Esophagus muscularis mucosa (tissue), 4 donors: ENCODE measurements at regions not wholly inside any gene's neighbourhood (a gene's known extent, or its start where the extent isn't known, plus 50 kb on each side); places are given as distances from the start of the nearest gene placed in this dataset.

Experiments used
- DNase-seq: peaks from one replicate; pipeline ENCODE4 v3.0.0-alpha.2; 2017; ENCODE audit errors: extremely low spot score
- H3K27ac ChIP-seq, 4 donors: fragments of 200-600 bp; sonication (generic); replicated peaks in 1 of 4; 1 replicate in 3 of 4; 2 replicates in 1 of 4; pipeline ENCODE4 v1.5.1; 2016 to 2019; ENCODE audit warnings: mild to moderate bottlenecking in 1 of 4
- H3K27me3 ChIP-seq, 4 donors: fragments of 200-600 bp; sonication (generic); one replicate each; pipeline versions ENCODE4 v1.5.1 to v1.6.0; 2016 to 2019
- H3K36me3 ChIP-seq, 4 donors: fragments of 200-600 bp; sonication (generic); one replicate each; pipeline ENCODE4 v1.5.1; 2016 to 2019
- H3K4me1 ChIP-seq, 4 donors: fragments of 200-600 bp; sonication (generic); one replicate each; pipeline ENCODE4 v1.5.1; 2016 to 2019
- H3K4me3 ChIP-seq, 4 donors: fragments of 200-600 bp; sonication (generic); 1 replicate in 2 of 4; 2 replicates in 2 of 4; pipeline ENCODE4 v1.5.1; 2016 to 2019; ENCODE audit warnings: mild to moderate bottlenecking in 4 of 4, moderate library complexity in 1 of 4
- H3K9me3 ChIP-seq, 4 donors: fragments of 200-600 bp; sonication (generic); 1 replicate in 3 of 4; 2 replicates in 1 of 4; pipeline ENCODE4 v1.5.1; 2016 to 2019
- EP300 ChIP-seq: sonication (generic); formaldehyde crosslinking; IDR thresholded peaks from one replicate; pipeline ENCODE4 v1.6.1; 2017; ENCODE audit warnings: antibody characterized with exemption
- POLR2A ChIP-seq: fragments of 450-650 bp; IDR thresholded peaks from one replicate; pipeline ENCODE4 v1.6.1; 2017; ENCODE audit warnings: antibody characterized with exemption, moderate library complexity, mild to moderate bottlenecking, low read depth
- POLR2AphosphoS5 ChIP-seq, 2 donors: sonication (generic); formaldehyde crosslinking; IDR thresholded peaks; one replicate each; pipeline ENCODE4 v1.6.1; 2017; ENCODE audit warnings: antibody characterized with exemption in 2 of 2
- WGBS: methylation state at CpG from one replicate; pipeline ENCODE4 v1.1.5; 2018; 5-methylcytosine and 5-hydroxymethylcytosine counted together
- intact Hi-C: fragments of 100-400 bp; cut with DNase I; formaldehyde crosslinking; loops from one replicate; pipeline ENCODE4 v1.15.1; 2023
- TF ChIP-seq, protein P1 (sequence below), 3 experiments: fragments of 200-600 bp in 2 of 3; fragments of 450-650 bp in 1 of 3; sonication (generic) in 2 of 3; IDR thresholded peaks; one replicate each; pipeline ENCODE4 v1.5.1; 2017 to 2019; ENCODE audit warnings: antibody characterized with exemption in 3 of 3, mild to moderate bottlenecking in 2 of 3, moderate library complexity in 1 of 3

DNA sequence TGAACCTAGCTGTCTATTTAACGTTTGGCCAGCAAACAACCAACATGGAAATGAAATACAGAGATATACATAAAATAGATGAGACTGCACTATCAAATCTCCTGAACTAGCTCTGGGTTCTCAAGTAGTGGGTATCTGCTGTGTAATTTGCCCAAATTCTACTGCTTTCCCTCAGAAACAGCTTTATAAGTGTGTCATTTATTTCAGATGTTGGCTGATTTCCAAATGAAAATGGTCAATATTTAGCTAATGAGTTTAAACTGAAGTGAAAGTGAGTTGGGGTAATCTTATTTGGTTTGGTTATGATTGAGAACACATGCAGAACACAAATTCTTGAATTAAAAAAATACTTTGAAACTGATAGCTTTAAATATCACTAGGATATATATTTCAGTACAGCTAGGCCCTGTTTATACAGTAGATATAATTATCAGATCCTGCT lies 601.7 kb upstream of the CXADR start:
- H3K4me3 ChIP-seq = no peak overlapping the region
- H3K27ac ChIP-seq = peak overlapping the region in 2 of 4 donors; percentile 16 to 40
- no peaks in the 10 kb centered on the region for H3K9me3 ChIP-seq
- DNase-seq = no peak
- H3K4me1 ChIP-seq = peaks cover 0 to 44% (median 28%) of the 10 kb centered on the region in 4 donors
- no peaks in the 10 kb centered on the region for H3K36me3 ChIP-seq
- 78% methylated on average over 1 of the region's 1 CpG for WGBS
- TF ChIP-seq EP300 = no peak
- no peak for TF ChIP-seq POLR2A
- H3K27me3 ChIP-seq = no peaks in the 10 kb centered on the region
- intact Hi-C loops = no loop called here

DNA sequence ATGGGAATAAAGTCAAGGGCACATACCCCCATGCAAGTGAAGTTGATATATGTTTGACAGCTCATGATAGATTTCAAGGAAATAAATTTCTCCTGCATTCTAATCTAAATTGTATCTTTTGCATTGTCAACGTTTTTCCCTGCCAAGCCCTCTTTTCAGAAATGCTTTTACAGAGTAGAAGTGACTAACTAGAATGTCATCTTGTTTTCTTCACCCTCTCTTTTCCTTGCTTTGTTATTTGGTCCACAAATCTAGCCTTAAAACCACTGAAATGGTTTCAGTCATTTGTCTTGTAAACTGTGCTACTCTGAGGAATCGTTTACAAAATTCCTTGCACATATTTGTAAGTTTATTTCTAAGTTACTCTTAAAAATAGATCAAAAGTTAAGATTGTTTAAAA lies 600.8 kb upstream of the CXADR start:
- peak overlapping the region in 2 of 4 donors; percentile 16 to 40 for H3K27ac ChIP-seq
- peaks cover 0 to 44% (median 28%) of the 10 kb centered on the region in 4 donors for H3K4me1 ChIP-seq
- H3K27me3 ChIP-seq = no peaks in the 10 kb centered on the region
- no peaks in the 10 kb centered on the region for H3K36me3 ChIP-seq
- 14% methylated on average over 2 of the region's 2 CpGs for WGBS
- TF ChIP-seq, protein P1, sequence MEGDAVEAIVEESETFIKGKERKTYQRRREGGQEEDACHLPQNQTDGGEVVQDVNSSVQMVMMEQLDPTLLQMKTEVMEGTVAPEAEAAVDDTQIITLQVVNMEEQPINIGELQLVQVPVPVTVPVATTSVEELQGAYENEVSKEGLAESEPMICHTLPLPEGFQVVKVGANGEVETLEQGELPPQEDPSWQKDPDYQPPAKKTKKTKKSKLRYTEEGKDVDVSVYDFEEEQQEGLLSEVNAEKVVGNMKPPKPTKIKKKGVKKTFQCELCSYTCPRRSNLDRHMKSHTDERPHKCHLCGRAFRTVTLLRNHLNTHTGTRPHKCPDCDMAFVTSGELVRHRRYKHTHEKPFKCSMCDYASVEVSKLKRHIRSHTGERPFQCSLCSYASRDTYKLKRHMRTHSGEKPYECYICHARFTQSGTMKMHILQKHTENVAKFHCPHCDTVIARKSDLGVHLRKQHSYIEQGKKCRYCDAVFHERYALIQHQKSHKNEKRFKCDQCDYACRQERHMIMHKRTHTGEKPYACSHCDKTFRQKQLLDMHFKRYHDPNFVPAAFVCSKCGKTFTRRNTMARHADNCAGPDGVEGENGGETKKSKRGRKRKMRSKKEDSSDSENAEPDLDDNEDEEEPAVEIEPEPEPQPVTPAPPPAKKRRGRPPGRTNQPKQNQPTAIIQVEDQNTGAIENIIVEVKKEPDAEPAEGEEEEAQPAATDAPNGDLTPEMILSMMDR (IDR thresholded peaks at IDR 0.05) = no peak
- TF ChIP-seq EP300 (no peak), POLR2A (no peak), POLR2AphosphoS5 (IDR thresholded peaks at IDR 0.05) (no peak)
- H3K4me3 ChIP-seq = no peak overlapping the region
- no peak for DNase-seq
- no peaks in the 10 kb centered on the region for H3K9me3 ChIP-seq
- intact Hi-C loops = no loop called here

DNA sequence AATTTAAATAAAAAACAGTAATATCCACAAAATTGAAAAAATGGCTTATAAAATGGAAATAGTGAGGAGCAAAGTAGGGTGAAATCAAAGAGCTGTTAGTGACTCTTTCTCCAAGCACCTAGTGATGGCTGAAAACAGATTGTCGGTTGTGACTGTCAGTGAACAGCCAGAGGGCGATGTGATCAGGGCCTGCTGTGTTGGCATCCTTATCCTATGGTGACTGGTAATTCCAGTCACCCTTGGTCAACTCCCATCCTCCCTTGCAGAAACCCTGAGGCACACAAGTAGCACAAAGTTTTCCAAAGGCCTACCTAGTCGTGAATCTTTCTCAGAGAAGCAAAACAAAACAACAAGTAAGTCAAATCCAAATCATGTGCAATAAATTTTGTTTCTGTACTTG lies 599.8 kb upstream of the CXADR start:
- WGBS = 70% methylated on average over 3 of the region's 3 CpGs
- Histone ChIP-seq H3K4me1 (peaks cover 0 to 40% (median 26%) of the 10 kb centered on the region in 4 donors), H3K4me3 (no peak overlapping the region), H3K36me3 (no peaks in the 10 kb centered on the region), H3K27me3 (no peaks in the 10 kb centered on the region), H3K27ac (no peak overlapping the region), H3K9me3 (no peaks in the 10 kb centered on the region)
- DNase-seq = no peak
- no peak for TF ChIP-seq POLR2AphosphoS5 (IDR thresholded peaks at IDR 0.05)
- no peak for TF ChIP-seq POLR2A
- TF ChIP-seq, protein P1 (IDR thresholded peaks at IDR 0.05) = no peak
- TF ChIP-seq EP300 = no peak
- intact Hi-C loops = no loop called here

DNA sequence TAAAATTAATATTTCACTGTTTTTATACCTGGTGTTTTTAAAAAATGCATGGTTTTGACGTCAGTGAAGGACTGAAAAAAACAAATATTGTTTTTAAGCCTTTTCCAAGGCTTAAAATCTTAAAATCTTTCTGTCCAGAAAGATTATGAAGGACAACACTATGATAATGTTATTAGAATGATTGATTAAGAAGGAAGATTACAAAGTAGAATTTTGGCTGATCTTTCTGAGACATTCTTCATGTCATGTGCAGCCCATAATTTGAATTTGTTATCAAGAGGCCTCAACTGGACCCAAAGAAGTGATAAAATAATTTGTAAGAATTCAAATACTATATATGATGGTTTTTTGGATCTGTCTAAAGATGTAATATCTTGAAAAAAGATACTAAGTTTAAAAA lies 584.4 kb upstream of the CXADR start:
- Histone ChIP-seq H3K27me3 (no peaks in the 10 kb centered on the region), H3K27ac (no peak overlapping the region), H3K4me3 (no peak overlapping the region), H3K9me3 (no peaks in the 10 kb centered on the region), H3K4me1 (no peaks in the 10 kb centered on the region), H3K36me3 (no peaks in the 10 kb centered on the region)
- TF ChIP-seq POLR2A (no peak), POLR2AphosphoS5 (IDR thresholded peaks at IDR 0.05) (no peak)
- TF ChIP-seq, protein P1 (IDR thresholded peaks at IDR 0.05) = no peak
- intact Hi-C loops = no loop called here
- WGBS = 0% methylated on average over 1 of the region's 1 CpG
- DNase-seq = no peak

DNA sequence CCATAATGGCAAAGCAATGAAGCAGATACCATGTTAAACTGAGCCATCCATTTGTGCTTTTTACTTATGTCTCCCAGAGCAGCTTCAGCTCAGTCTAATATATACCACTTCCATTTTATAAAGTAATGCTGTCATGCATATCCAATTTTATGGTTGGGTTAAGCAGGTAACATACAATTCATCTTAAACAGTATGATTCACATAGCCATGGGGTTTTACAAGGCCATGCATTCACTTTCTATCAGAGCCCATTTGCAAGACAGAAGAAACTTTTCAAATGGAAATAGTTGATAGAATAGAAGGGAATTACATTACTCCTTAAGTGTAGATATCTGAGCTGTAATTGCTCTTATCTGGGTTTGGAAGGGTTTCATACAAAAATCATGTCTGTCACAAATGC lies 580.5 kb upstream of the CXADR start:
- Histone ChIP-seq H3K27ac (no peak overlapping the region), H3K36me3 (no peaks in the 10 kb centered on the region), H3K4me1 (no peaks in the 10 kb centered on the region), H3K4me3 (no peak overlapping the region), H3K9me3 (no peaks in the 10 kb centered on the region), H3K27me3 (no peaks in the 10 kb centered on the region)
- TF ChIP-seq, protein P1 (IDR thresholded peaks at IDR 0.05) = no peak
- no peak for TF ChIP-seq EP300
- no peak for TF ChIP-seq POLR2A
- TF ChIP-seq POLR2AphosphoS5 (IDR thresholded peaks at IDR 0.05) = no peak
- DNase-seq = no peak
- intact Hi-C loops = no loop called here
